Loucy (cell line): ENCODE measurements at regions not wholly inside any gene's neighbourhood (a gene's known extent, or its start where the extent isn't known, plus 50 kb on each side); places are given as distances from the start of the nearest gene placed in this dataset.

Experiments used
- H2AFZ ChIP-seq: fragments of 200-600 bp; sonication (generic); 2 replicates; pipeline ENCODE4 v1.6.0; 2016; ENCODE audit warnings: antibody characterized with exemption, mild to moderate bottlenecking, low read length, moderate library complexity
- H3F3A ChIP-seq: fragments of 200-600 bp; 2 replicates; pipeline ENCODE4 v1.6.0; 2016; ENCODE audit warnings: antibody characterized with exemption, low read depth, mild to moderate bottlenecking
- H3K27me3 ChIP-seq: fragments of 200-600 bp; sonication (generic); 2 replicates; pipeline ENCODE4 v1.6.1; 2014; ENCODE audit warnings: low read length, mild to moderate bottlenecking; ENCODE audit not compliant: insufficient read depth, poor library complexity, severe bottlenecking
- H3K36me3 ChIP-seq: fragments of 200-600 bp; sonication (generic); 2 replicates; pipeline ENCODE4 v1.6.1; 2016; ENCODE audit warnings: low read length; ENCODE audit not compliant: insufficient read depth
- H3K4me1 ChIP-seq: fragments of 200-600 bp; sonication (generic); 2 replicates; pipeline ENCODE4 v1.5.1; 2014; ENCODE audit warnings: low read length, mild to moderate bottlenecking; ENCODE audit not compliant: insufficient read depth, poor library complexity, severe bottlenecking
- H3K4me2 ChIP-seq: fragments of 200-600 bp; sonication (generic); 2 replicates; pipeline ENCODE4 v1.6.0; 2014; ENCODE audit warnings: antibody characterized with exemption, low read length, low read depth, mild to moderate bottlenecking; ENCODE audit not compliant: poor library complexity, severe bottlenecking
- H3K4me3 ChIP-seq: fragments of 200-600 bp; sonication (generic); 2 replicates; pipeline ENCODE4 v1.5.1; 2014; ENCODE audit warnings: low read length, mild to moderate bottlenecking, mixed read lengths; ENCODE audit not compliant: poor library complexity, severe bottlenecking
- H3K79me2 ChIP-seq: fragments of 200-600 bp; sonication (generic); 2 replicates; pipeline ENCODE4 v1.6.1; 2014; ENCODE audit warnings: low read length; ENCODE audit not compliant: insufficient read depth
- H3K9ac ChIP-seq: fragments of 200-600 bp; sonication (generic); 2 replicates; pipeline ENCODE4 v1.6.0; 2014; ENCODE audit warnings: mild to moderate bottlenecking, low read depth, low read length, moderate library complexity; ENCODE audit not compliant: poor library complexity, severe bottlenecking
- H3K9me2 ChIP-seq: fragments of 200-600 bp; sonication (generic); replicated peaks from 2 replicates; pipeline ENCODE4 v1.6.1; 2016; ENCODE audit warnings: low read depth, low read length, mixed read lengths
- H3K9me3 ChIP-seq: fragments of 200-600 bp; sonication (generic); 2 replicates; pipeline ENCODE4 v1.6.1; 2014; ENCODE audit warnings: mild to moderate bottlenecking, antibody characterized with exemption, low read length, low read depth; ENCODE audit not compliant: insufficient read depth
- H4K20me1 ChIP-seq: fragments of 200-600 bp; sonication (generic); 2 replicates; pipeline ENCODE4 v1.6.0; 2014; ENCODE audit warnings: antibody characterized with exemption, low read length, mild to moderate bottlenecking; ENCODE audit not compliant: insufficient read depth, poor library complexity, severe bottlenecking
- EZH2phosphoT487 ChIP-seq: fragments of 200-600 bp; IDR thresholded peaks from 2 replicates; pipeline ENCODE4 v1.6.1; 2018; ENCODE audit warnings: antibody characterized with exemption, mild to moderate bottlenecking, moderate library complexity, borderline replicate concordance
- TF ChIP-seq, protein P1 (sequence below): fragments of 200-600 bp; sonication (generic); conservative IDR thresholded peaks from 2 replicates; pipeline ENCODE4 v1.5.1; 2014; ENCODE audit warnings: mild to moderate bottlenecking, antibody characterized with exemption, low read length

DNA sequence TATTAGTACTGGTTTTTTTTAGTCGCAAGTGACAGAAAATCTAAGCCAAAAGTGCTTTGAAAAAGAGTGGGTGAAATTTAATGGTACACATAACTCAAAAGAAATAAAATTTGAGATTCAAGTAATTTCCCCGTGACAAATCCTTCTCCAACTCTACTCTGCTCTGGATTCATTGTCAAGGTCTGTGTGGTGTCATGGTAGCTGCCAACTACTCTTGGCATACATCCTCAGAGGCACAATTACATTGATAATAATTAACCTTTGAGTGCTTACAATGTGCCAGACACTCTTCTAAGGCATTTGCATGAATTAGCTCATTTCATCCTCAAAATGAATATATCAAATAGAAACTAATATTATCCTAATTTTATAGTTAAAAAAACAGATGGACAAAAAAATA lies 1153.9 kb upstream of the NCAM2 start:
- Histone ChIP-seq H3K4me2 (no peak overlapping the region), H3K9me2 (no peaks in the 10 kb centered on the region), H3K27me3 (no peaks in the 10 kb centered on the region), H3F3A (no peaks in the 10 kb centered on the region), H3K4me3 (no peak overlapping the region), H4K20me1 (no peaks in the 10 kb centered on the region), H3K9me3 (no peaks in the 10 kb centered on the region), H2AFZ (no peak overlapping the region), H3K9ac (no peak overlapping the region), H3K79me2 (no peaks in the 10 kb centered on the region), H3K4me1 (no peaks in the 10 kb centered on the region), H3K36me3 (no peaks in the 10 kb centered on the region)
- TF ChIP-seq, protein P1, sequence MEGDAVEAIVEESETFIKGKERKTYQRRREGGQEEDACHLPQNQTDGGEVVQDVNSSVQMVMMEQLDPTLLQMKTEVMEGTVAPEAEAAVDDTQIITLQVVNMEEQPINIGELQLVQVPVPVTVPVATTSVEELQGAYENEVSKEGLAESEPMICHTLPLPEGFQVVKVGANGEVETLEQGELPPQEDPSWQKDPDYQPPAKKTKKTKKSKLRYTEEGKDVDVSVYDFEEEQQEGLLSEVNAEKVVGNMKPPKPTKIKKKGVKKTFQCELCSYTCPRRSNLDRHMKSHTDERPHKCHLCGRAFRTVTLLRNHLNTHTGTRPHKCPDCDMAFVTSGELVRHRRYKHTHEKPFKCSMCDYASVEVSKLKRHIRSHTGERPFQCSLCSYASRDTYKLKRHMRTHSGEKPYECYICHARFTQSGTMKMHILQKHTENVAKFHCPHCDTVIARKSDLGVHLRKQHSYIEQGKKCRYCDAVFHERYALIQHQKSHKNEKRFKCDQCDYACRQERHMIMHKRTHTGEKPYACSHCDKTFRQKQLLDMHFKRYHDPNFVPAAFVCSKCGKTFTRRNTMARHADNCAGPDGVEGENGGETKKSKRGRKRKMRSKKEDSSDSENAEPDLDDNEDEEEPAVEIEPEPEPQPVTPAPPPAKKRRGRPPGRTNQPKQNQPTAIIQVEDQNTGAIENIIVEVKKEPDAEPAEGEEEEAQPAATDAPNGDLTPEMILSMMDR = no peak
- no peak for TF ChIP-seq EZH2phosphoT487

DNA sequence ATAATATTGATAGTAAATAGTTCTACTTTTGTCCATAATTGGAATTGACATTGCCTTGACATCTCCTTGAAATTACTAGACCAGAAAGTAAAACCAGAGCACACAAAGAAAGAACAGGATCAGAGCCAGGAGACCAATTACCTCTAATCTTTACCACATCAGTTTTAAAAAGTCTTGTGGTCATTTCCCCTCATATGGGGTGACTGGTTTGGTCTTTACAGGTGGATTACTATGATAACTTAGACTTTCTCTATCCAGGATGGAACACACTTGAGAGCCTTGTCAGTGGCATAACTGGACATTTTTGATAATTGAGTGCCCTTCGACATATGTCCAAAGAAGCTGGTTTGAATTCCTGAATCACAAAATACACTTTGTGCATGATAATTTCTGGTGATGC lies 1148.1 kb upstream of the NCAM2 start:
- Histone ChIP-seq H4K20me1 (no peaks in the 10 kb centered on the region), H3K9ac (no peak overlapping the region), H3F3A (no peaks in the 10 kb centered on the region), H2AFZ (no peak overlapping the region), H3K4me3 (no peak overlapping the region), H3K9me3 (no peaks in the 10 kb centered on the region), H3K4me2 (no peak overlapping the region), H3K36me3 (no peaks in the 10 kb centered on the region), H3K79me2 (no peaks in the 10 kb centered on the region), H3K9me2 (no peaks in the 10 kb centered on the region), H3K4me1 (no peaks in the 10 kb centered on the region), H3K27me3 (no peaks in the 10 kb centered on the region)
- TF ChIP-seq EZH2phosphoT487 = no peak
- TF ChIP-seq, protein P1 = no peak

DNA sequence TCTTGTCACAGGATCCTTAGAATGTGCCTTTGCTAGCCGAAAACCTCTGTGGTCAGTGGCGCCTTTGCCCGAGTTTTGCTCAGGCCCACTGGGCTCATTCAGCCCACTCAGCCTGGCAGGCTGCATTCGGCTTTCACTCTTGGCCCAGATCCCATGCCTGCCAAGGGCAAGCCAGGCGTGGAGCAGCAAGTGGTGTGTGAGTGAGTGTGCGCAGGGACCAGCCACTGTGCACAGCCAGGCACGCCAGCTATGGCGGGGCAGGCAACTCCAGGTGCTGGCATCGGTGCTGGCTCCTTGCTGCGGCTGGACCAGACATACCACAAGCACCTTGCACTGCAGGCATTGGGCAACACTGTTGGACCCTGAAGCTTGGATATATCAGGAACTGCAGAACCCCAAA lies 1145.1 kb upstream of the NCAM2 start:
- Histone ChIP-seq H3K4me2 (no peak overlapping the region), H4K20me1 (no peaks in the 10 kb centered on the region), H3K4me3 (no peak overlapping the region), H3K27me3 (no peaks in the 10 kb centered on the region), H2AFZ (no peak overlapping the region), H3K36me3 (no peaks in the 10 kb centered on the region), H3K4me1 (no peaks in the 10 kb centered on the region), H3K79me2 (no peaks in the 10 kb centered on the region), H3K9me2 (no peaks in the 10 kb centered on the region), H3F3A (no peaks in the 10 kb centered on the region), H3K9me3 (no peaks in the 10 kb centered on the region), H3K9ac (no peak overlapping the region)
- TF ChIP-seq EZH2phosphoT487 = no peak
- TF ChIP-seq, protein P1 = no peak
